Right lobe of liver (tissue), 6 donors: ENCODE measurements at regions not wholly inside any gene's neighbourhood (a gene's known extent, or its start where the extent isn't known, plus 50 kb on each side); places are given as distances from the start of the nearest gene placed in this dataset.

ENCODE experiments used
- ATAC-seq, 4 donors: fragments of 200-7000 bp; cut with Tn5 transposase; one replicate each; pipeline ENCODE4 v1.9.1; 2020; ENCODE audit warnings: mild to moderate bottlenecking in 4 of 4, moderate library complexity in 4 of 4
- DNase-seq, 3 donors: peaks; one replicate each; pipeline ENCODE4 v3.0.0-alpha.2; 2020
- H3K27ac ChIP-seq, 3 donors: fragments of 200-600 bp; one replicate each; pipeline ENCODE4 v1.8.0; 2022
- H3K27me3 ChIP-seq, 2 donors: fragments of 200-600 bp; one replicate each; pipeline ENCODE4 v1.8.0; 2022
- H3K36me3 ChIP-seq, 4 donors: fragments of 200-600 bp; sonication (generic) in 1 of 4; one replicate each; pipeline versions ENCODE4 v1.5.1 to v1.8.0; 2017 to 2022; ENCODE audit warnings: control low read depth in 1 of 4
- H3K4me1 ChIP-seq, 4 donors: fragments of 200-600 bp; sonication (generic) in 1 of 4; one replicate each; pipeline versions ENCODE4 v1.5.1 to v1.8.0; 2017 to 2022; ENCODE audit warnings: control low read depth in 1 of 4
- H3K4me3 ChIP-seq, 3 donors: fragments of 200-600 bp; one replicate each; pipeline ENCODE4 v1.8.0; 2022
- H3K9me3 ChIP-seq, 4 donors: fragments of 200-600 bp; sonication (generic) in 1 of 4; one replicate each; pipeline versions ENCODE4 v1.5.1 to v1.8.0; 2017 to 2022; ENCODE audit warnings: control low read depth in 1 of 4
- POLR2A ChIP-seq: fragments of 450-650 bp; IDR thresholded peaks from one replicate; pipeline ENCODE4 v1.6.1; 2017; ENCODE audit warnings: antibody characterized with exemption, mild to moderate bottlenecking
- WGBS: methylation state at CpG from one replicate; pipeline ENCODE4 v1.1.6; 2018; ENCODE audit warnings: low coverage, low lambda C conversion rate; ENCODE audit not compliant: insufficient coverage; ENCODE audit errors: missing lambda C conversion rate; 5-methylcytosine and 5-hydroxymethylcytosine counted together
- intact Hi-C, 2 donors: fragments of 100-400 bp; cut with DNase I; formaldehyde crosslinking; loops; one replicate each; pipeline versions ENCODE4 v1.11.2 to v1.14.1; 2022
- TF ChIP-seq, protein P1 (sequence below), 4 donors: fragments of 200-600 bp in 3 of 4; fragments of 450-650 bp in 1 of 4; IDR thresholded peaks; one replicate each; pipeline versions ENCODE4 v1.5.1 to v1.8.0; 2016 to 2022; ENCODE audit warnings: antibody characterized with exemption in 4 of 4, mild to moderate bottlenecking in 2 of 4
- donor health status: DM: no; HTN: yes; CAD: no.
- donor health status: DM: no; HTN: no; CAD: no.
- donor health status: DM: no; HTN: no; CAD: no.
- donor health status: DM: no; HTN: yes; CAD: no.
- donor health status: DM: no; HTN: yes; CAD: no.

GRCh38 chr20:60310560-60311349, 352.5 kb downstream of the CDH26 start:
- ATAC-seq (no peak), DNase-seq (no peak)
- Histone ChIP-seq H3K4me1 (no peaks in the 10 kb centered on the region), H3K27ac (no peak overlapping the region), H3K36me3 (no peaks in the 10 kb centered on the region), H3K9me3 (no peaks in the 10 kb centered on the region), H3K27me3 (no peaks in the 10 kb centered on the region), H3K4me3 (no peak overlapping the region)
- WGBS, result 85% methylated on average over 3 of the region's 13 CpGs
- intact Hi-C loops, result no loop called here
- TF ChIP-seq, protein P1, sequence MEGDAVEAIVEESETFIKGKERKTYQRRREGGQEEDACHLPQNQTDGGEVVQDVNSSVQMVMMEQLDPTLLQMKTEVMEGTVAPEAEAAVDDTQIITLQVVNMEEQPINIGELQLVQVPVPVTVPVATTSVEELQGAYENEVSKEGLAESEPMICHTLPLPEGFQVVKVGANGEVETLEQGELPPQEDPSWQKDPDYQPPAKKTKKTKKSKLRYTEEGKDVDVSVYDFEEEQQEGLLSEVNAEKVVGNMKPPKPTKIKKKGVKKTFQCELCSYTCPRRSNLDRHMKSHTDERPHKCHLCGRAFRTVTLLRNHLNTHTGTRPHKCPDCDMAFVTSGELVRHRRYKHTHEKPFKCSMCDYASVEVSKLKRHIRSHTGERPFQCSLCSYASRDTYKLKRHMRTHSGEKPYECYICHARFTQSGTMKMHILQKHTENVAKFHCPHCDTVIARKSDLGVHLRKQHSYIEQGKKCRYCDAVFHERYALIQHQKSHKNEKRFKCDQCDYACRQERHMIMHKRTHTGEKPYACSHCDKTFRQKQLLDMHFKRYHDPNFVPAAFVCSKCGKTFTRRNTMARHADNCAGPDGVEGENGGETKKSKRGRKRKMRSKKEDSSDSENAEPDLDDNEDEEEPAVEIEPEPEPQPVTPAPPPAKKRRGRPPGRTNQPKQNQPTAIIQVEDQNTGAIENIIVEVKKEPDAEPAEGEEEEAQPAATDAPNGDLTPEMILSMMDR (IDR thresholded peaks at IDR 0.05), result no peak
- no peak for TF ChIP-seq POLR2A

DNA sequence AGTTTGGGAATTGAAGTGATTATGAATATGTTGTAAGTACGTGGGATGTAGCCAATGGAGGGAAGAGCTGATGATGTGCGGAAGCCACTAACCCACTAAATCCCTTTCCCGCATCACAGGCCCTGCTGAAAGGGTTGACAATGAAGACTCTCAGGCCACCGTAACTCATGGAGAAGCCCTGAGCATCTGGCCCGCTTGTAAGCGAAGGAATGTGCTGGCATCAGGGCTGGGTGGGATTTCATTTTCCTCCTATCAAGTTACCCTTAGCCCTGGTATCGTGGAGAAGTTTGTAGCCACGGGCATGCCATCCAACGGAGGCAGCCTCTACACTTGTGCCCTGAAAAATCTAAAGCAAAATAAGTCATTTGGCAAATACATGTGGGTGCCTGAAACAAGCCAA, 355.0 kb downstream of the CDH26 start:
- Histone ChIP-seq H3K36me3 (no peaks in the 10 kb centered on the region), H3K9me3 (no peaks in the 10 kb centered on the region), H3K4me1 (no peaks in the 10 kb centered on the region), H3K4me3 (no peak overlapping the region), H3K27me3 (no peaks in the 10 kb centered on the region), H3K27ac (no peak overlapping the region)
- no peak for ATAC-seq
- no peak for DNase-seq
- intact Hi-C loops, result no loop called here
- TF ChIP-seq, protein P1 (IDR thresholded peaks at IDR 0.05), result no peak
- no peak for TF ChIP-seq POLR2A
- WGBS, result 76% methylated on average over 6 of the region's 9 CpGs

GRCh38 chr20:60313614-60314013, 355.4 kb downstream of the CDH26 start:
- Histone ChIP-seq H3K4me3 (no peak overlapping the region), H3K27me3 (no peaks in the 10 kb centered on the region), H3K36me3 (no peaks in the 10 kb centered on the region), H3K9me3 (no peaks in the 10 kb centered on the region), H3K4me1 (no peaks in the 10 kb centered on the region), H3K27ac (no peak overlapping the region)
- DNase-seq, result no peak
- intact Hi-C loops, result no loop called here
- 51% methylated on average over 5 of the region's 5 CpGs for WGBS
- TF ChIP-seq, protein P1 (IDR thresholded peaks at IDR 0.05), result no peak
- TF ChIP-seq POLR2A, result no peak
- no peak for ATAC-seq

DNA sequence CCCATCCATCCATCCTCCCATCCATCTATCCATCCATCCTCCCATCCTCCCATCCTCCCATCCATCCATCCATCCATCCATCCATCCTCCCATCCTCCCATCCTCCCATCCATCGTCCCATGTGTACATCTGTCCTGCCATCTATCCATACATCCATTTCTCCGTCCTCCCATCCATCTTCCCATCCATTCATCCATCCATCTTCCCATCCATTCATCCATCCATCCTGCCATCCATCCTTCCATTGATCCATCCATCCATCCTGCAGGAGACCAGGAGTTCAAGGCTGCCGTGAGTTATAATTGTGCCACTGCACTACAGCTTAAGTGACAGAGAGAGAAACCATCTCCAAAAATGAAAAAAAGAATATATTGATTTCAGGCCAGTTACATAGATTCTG, 356.5 kb downstream of the CDH26 start:
- DNase-seq (no peak), ATAC-seq (no peak)
- 68% methylated on average over 3 of the region's 3 CpGs for whole genome bisulfite sequencing
- intact Hi-C loops, result no loop called here
- TF ChIP-seq, protein P1 (IDR thresholded peaks at IDR 0.05), result no peak
- no peak for TF ChIP-seq POLR2A
- no peak overlapping the region for H3K4me3 ChIP-seq
- no peaks in the 10 kb centered on the region for H3K9me3 ChIP-seq
- no peaks in the 10 kb centered on the region for H3K36me3 ChIP-seq
- no peaks in the 10 kb centered on the region for H3K4me1 ChIP-seq
- H3K27me3 ChIP-seq, result no peaks in the 10 kb centered on the region
- H3K27ac ChIP-seq, result no peak overlapping the region
